Tongue (tissue), 1 donor: ENCODE measurements at regions not wholly inside any gene's neighbourhood (a gene's known extent, or its start where the extent isn't known, plus 50 kb on each side); places are given as distances from the start of the nearest gene placed in this dataset.
"Not testable (repeated sequence)": the region's sequence is repeated elsewhere in the genome, so short reads cannot be mapped to it uniquely, and the experiment has no call there.

ENCODE experiments used
- DNase-seq: peaks from one replicate; pipeline ENCODE4 v3.0.0-alpha.2; 2015

DNA sequence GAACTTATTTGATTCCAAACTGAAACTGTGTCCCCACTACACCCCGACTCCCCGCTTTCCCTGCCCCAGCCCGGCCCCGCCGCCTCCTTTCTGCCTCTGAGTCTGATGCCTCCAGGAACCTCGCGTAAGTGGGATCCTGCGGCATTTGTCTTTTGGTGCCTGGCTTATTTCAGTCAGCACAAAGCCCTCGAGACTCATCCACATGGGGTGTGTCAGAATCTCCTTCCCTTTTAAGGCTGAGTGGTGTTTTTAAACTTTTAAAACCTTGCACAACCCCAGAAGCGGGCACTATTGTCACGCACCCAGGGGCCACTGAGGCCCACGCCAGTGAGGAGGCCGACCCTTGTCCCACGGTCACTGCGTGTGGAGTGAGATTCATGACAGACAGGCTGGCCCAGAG, 206.9 kb downstream of the NPIPB11 start:
- DNase-seq, result not testable (repeated sequence)

DNA sequence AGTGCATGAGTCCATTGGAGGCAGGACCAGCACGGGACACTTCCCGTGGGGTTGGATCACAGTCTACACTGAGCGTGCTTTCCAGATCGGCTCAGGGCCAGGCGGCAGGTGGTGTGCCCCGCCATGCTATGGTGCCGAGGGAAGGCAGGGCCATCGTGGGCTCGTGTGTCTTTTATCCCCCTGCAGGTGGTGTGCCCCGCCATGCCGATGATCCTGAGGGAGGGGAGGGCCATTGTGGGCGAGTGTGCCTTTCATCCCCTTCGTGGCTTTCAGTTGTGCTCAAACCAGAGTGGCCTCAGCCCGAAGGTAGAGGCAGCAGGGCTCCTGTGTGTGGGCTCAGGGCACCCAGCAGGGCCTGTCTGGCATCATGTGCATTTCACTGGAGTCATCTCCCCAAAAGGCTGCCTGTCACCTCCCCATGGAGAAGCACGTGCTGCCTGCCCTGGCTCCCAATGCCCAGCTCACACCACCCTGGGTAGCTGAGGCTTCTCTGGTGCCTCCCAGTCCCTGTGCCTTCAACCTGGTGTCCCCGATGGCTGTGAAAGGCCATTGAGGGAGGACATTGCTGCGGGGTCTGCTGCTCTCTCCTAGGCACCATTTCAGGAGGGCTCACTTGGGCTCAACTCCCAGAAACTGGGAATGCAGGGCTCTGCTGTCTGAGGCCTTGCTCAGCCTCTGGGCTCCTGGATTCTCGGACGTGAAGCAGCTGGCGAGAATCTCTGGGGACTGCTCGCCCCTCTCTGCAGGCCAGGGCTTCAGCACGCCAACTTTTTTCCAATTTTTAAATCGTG, 207.6 kb downstream of the NPIPB11 start:
- no peak for DNase-seq

- DNase-seq, result no peak
Observed at GRCh38 chr16:29198231-29198630, 208.3 kb downstream of the NPIPB11 start.

DNA sequence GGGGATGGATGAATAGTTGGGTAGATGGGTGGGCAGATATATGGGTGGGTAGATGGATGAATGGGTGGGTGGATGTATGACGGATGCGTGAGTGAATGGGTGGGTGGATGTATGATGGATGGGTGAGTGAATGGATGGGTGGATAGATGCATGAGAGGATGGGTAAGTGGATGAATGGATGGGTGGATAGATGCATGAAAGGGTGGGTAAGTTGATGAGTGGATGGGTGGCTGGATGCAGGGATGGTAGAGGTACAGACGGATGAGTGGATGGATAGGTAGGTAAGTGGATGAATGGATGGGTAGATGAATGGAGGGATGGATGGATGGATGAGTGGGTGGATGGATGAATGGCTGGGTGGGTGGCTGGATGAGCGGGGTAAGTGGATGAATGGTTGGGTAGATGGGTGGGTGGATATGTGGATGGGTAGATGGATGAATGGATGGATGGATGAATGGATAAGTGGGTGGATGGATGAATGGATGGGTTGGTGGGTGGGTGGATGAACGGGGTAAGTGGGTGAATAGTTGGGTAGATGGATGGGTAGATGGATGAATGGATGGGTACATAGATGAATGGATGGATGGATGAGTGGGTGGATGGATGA, 208.9 kb downstream of the NPIPB11 start:
- not testable (repeated sequence) for DNase-seq

- not testable (repeated sequence) for DNase-seq
Observed at GRCh38 chr16:29196746-29197145, 209.8 kb downstream of the NPIPB11 start.

GRCh38 chr16:29195116-29195872, 210.4 kb downstream of the LAT start:
- DNase-seq, result peak; percentile 33

DNA sequence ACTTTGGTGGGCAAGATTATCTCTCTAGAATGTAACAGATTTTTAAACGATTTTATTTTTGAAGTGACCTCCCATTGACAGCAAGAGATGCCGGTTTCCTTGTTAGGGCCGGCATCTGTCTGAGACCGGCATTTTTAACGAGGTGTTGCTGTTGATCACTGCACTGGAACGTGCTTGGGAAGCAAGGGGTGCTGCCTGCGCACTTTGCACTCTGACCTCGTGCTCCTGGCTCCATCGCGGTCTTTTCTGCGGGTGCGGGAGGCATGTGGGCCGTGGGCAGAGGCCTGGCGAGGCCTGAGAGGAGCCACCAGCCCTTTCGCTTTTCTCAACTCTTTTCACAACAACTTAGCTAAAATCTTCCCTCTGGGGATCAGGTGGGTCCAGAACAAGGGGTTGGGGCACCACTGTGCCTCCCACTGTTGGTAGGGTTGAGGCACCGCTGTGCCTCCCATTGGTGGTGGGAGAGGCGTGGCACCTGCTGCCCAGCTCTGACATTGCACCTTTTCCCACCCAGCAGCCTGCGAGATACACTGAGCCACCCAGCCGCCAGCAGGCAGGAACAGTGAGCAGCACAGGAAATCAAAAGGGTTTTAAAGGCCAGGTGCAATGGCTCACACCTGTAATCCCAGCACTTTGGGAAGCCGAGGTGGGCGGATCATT, 209.5 kb downstream of the LAT start:
- DNase-seq, result not testable (repeated sequence)

GRCh38 chr16:29193634-29194033, 208.8 kb downstream of the LAT start:
- DNase-seq, result not testable (repeated sequence)

DNA sequence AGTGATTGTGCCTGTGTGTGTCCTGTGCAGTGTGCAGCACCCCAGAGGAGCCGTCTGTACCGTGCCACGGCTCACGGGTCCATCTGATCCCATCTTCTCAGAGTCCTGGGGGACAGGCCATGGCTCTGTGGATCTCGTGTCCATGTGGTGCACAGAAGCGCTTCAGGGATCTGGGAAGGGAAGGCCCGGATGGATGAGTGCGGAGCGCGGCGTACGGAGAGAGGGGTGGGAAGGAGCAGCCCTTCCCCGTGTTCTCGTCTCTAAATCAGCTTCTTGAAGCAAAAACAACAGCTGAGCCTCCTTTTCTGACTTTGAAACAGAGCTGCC, 208.4 kb downstream of the LAT start:
- not testable (repeated sequence) for DNase-seq

GRCh38 chr16:29192329-29193247, 207.7 kb downstream of the LAT start:
- no peak for DNase-seq

DNA sequence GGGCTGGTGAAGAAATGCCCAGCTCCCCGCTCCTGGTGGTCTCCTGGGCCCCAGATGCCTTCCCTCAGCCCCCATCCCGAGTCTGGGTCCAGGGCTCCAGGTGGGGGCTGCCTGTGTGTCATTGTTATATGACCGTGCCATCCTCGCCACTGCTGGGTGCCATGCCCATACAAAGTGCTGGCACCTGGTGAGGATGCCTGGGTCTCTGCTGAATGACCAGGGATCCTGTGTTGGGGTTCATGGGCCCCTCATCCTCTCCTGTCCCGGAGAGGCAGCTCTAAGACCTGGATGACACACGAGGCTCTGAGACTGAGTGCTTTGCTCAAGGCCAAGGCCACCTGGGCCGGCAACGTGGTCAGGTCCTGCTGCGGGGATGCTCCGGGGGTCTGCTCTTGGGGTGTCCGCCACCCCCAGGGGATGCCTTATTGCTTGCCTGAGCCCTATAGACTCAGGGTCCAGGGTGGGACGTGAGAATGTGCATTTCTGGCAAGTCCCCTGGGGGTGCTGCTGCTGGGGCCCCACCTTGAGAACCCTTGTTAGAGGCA, 206.9 kb downstream of the LAT start:
- DNase-seq, result not testable (repeated sequence)

- peak; percentile 47 for DNase-seq
Observed at GRCh38 chr16:29190553-29191431, 205.9 kb downstream of the LAT start.

DNA sequence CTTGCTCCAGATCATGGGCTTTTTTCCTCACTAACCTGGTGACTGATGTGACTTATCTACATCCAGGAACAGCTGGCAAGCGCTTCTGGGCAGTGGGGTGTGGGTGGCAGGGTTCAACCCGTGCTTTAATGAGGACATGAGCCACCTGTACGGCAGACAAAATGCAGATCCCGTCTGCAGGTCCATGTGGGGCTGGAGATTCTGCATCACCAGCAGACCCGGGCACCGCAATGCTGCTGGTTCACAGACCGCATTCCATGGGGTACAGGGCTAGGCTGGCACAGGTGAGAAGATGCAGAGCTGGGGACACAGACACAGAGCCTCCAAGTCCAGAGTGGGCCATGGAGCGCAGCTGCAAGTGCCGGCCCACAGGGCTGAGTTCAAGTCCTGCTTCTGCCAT, 204.0 kb downstream of the LAT start:
- DNase-seq, result not testable (repeated sequence)

- DNase-seq, result peak; percentile 74
Observed at GRCh38 chr16:29186306-29187220, 201.7 kb downstream of the LAT start.

- DNase-seq, result not testable (repeated sequence)
Observed at GRCh38 chr16:29185872-29186271, 201.0 kb downstream of the LAT start.

GRCh38 chr16:29184738-29185438, 200.0 kb downstream of the LAT start:
- DNase-seq, result peak; percentile 41

DNA sequence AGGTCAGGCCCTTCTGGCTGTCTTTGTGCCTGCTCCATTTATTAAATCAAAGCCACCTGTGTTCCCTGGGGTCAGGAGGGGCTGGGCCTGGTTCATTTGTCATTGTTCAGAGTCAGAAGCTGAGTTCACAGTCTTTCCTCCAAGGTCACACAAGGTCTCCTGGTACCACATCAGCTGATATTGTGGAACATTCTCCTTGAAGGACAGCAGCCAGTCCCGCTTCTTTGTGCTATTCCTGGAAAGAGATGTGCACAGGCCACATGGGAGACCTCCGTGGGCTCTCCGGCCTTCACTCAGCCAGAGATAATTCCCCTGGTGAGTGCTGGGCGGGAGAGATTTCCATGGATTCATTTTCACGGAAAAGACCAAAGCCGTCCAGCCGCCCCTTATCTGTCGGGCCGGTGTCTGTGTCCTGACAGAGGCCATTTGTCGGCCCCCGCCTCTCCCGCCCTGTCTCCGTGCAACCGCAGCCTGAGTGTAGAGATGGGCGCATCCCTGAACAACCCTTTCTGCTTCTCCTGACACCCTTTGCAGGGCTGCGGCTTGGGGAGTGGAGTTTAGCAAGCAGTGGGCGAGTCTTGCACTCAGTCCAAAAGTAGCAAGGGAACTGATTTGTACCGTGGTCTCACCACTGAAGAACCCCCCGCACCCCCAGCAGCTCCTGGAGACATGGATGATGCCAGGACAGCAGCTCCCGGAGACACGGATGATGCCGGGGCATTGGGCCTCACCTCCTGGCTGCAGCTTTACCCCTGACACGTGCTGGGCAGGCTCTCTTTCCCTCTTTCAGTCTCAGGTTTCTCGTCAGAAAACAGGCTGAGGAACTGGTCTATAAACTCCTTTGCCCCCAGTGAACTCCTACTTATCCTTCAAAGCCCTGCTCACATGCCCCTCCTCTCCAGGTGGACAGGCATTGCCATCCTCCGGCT, 198.4 kb downstream of the LAT start:
- DNase-seq, result not testable (repeated sequence)
